OCI-LY3 (cell line): ENCODE measurements at regions not wholly inside any gene's neighbourhood (a gene's known extent, or its start where the extent isn't known, plus 50 kb on each side); places are given as distances from the start of the nearest gene placed in this dataset.

Experiments
- CTCF ChIP-seq: fragments of 200-600, 300-600 bp; sonication (generic); IDR thresholded peaks from 2 replicates; pipeline ENCODE4 v1.5.1; 2014; ENCODE audit warnings: antibody characterized with exemption, low read length, low read depth
- EZH2phosphoT487 ChIP-seq: fragments of 200-600 bp; shearing (Covaris generic); IDR thresholded peaks from 2 replicates; pipeline ENCODE4 v1.6.1; 2018; ENCODE audit warnings: antibody characterized with exemption, mixed run types, low read depth

- no peak for TF ChIP-seq EZH2phosphoT487
- TF ChIP-seq CTCF = no peak
Measured at GRCh38 chr18:57095884-57096283, 51.0 kb upstream of the BOD1L2 start.
